H1 (cell line): ENCODE measurements at regions not wholly inside any gene's neighbourhood (a gene's known extent, or its start where the extent isn't known, plus 50 kb on each side); places are given as distances from the start of the nearest gene placed in this dataset.
A peak's percentile ranks its signal among the peaks of the same experiment; 100 is the strongest.

Experiments used
- CTCF ChIA-PET: fragments of 300-600 bp; sonication (Branson Sonifier 250); formaldehyde crosslinking; loops from one replicate; lab custom pipeline; 2021; ENCODE audit not compliant: partially characterized antibody; lab: Charles Lee
- POLR2A ChIA-PET: fragments of 300-600 bp; sonication (Branson Sonifier 250); formaldehyde crosslinking; loops from one replicate; lab custom pipeline; 2021; ENCODE audit warnings: inconsistent platforms; ENCODE audit not compliant: partially characterized antibody; lab: Charles Lee
- DNase-seq, 2 experiments: peaks; one replicate each; pipeline versions ENCODE4 v3.0.0 to v3.0.0-alpha.2; 2010 to 2022; ENCODE audit warnings: low spot score in 2 of 2, low read depth in 1 of 2, mixed read lengths in 1 of 2
- FAIRE-seq: peaks from 2 replicates; lab custom pipeline; 2011; peaks lifted over from hg19 to GRCh38; lab: Jason Lieb, UNC
- H2AFZ ChIP-seq: 2 replicates; pipeline ENCODE4 v1.8.1; 2012; ENCODE audit warnings: low read length, inconsistent platforms
- H2AK5ac ChIP-seq: 2 replicates; pipeline ENCODE4 v1.6.1; 2013; ENCODE audit warnings: low read depth, low read length
- H2BK120ac ChIP-seq: replicated peaks from 2 replicates; pipeline ENCODE3; 2013; ENCODE audit warnings: low read depth, low read length, inconsistent platforms
- H2BK12ac ChIP-seq: 2 replicates; pipeline ENCODE4 v1.6.1; 2013; ENCODE audit warnings: low read depth, low read length
- H2BK15ac ChIP-seq: 2 replicates; pipeline ENCODE4 v1.6.1; 2013; ENCODE audit warnings: low read length
- H2BK20ac ChIP-seq: 2 replicates; pipeline ENCODE4 v1.6.1; 2013; ENCODE audit warnings: low read length
- H2BK5ac ChIP-seq: 2 replicates; pipeline ENCODE4 v1.6.1; 2013; ENCODE audit warnings: low read depth, low read length
- H3K14ac ChIP-seq: 2 replicates; pipeline ENCODE4 v1.6.1; 2013; ENCODE audit warnings: inconsistent platforms; ENCODE audit not compliant: insufficient read length
- H3K18ac ChIP-seq: 2 replicates; pipeline ENCODE4 v1.6.1; 2013; ENCODE audit warnings: low read length; ENCODE audit errors: extremely low read depth
- H3K23ac ChIP-seq: 2 replicates; pipeline ENCODE4 v1.6.1; 2013; ENCODE audit warnings: inconsistent platforms; ENCODE audit not compliant: insufficient read length
- H3K23me2 ChIP-seq: 2 replicates; pipeline ENCODE4 v1.6.1; 2013; ENCODE audit warnings: low read depth, low read length
- H3K27ac ChIP-seq: 2 replicates; pipeline ENCODE4 v1.6.1; 2011; ENCODE audit warnings: low read depth, low read length, inconsistent platforms
- H3K27me3 ChIP-seq, 4 experiments: replicated peaks in 1 of 4; 1 replicate in 1 of 4; 2 replicates in 3 of 4; pipeline versions ENCODE4 v1.6.1 to v1.8.1; 2011 to 2013; ENCODE audit warnings: low read length in 3 of 4, mild to moderate bottlenecking in 3 of 4, inconsistent platforms in 2 of 4, mixed read lengths in 2 of 4, moderate library complexity in 1 of 4; ENCODE audit not compliant: control insufficient read depth in 3 of 4, insufficient read depth in 3 of 4; ENCODE audit errors: extremely low read depth in 1 of 4
- H3K36me3 ChIP-seq, 4 experiments: 2 replicates each; pipeline versions ENCODE4 v1.6.1 to v1.8.1; 2011 to 2013; ENCODE audit warnings: mild to moderate bottlenecking in 4 of 4, low read length in 3 of 4, moderate library complexity in 2 of 4, control low read depth in 1 of 4, inconsistent platforms in 1 of 4; ENCODE audit not compliant: insufficient read depth in 4 of 4, control insufficient read depth in 2 of 4
- H3K4ac ChIP-seq: replicated peaks from 2 replicates; pipeline ENCODE3; 2013; ENCODE audit warnings: low read length, low read depth, mixed read lengths, inconsistent platforms; ENCODE audit not compliant: insufficient read length
- H3K4me1 ChIP-seq, 4 experiments: replicated peaks in 1 of 4; 1 replicate in 1 of 4; 2 replicates in 3 of 4; pipeline versions ENCODE4 v1.6.1 to v1.8.1; 2011 to 2013; ENCODE audit warnings: low read length in 3 of 4, inconsistent platforms in 2 of 4, mixed read lengths in 1 of 4; ENCODE audit not compliant: insufficient read depth in 4 of 4, control insufficient read depth in 3 of 4
- H3K4me2 ChIP-seq, 2 experiments: 2 replicates each; pipeline versions ENCODE4 v1.6.1 to v1.8.1; 2011 to 2013; ENCODE audit warnings: low read depth in 2 of 2, low read length in 2 of 2, control low read depth in 1 of 2, inconsistent platforms in 1 of 2, mild to moderate bottlenecking in 1 of 2; ENCODE audit not compliant: insufficient read depth in 1 of 2
- H3K4me3 ChIP-seq, 4 experiments: fragments of 200-600, 300-600 bp in 1 of 4; sonication (generic), shearing (Covaris generic), sonication (Bioruptor Twin) in 1 of 4; 2 replicates each; pipeline versions ENCODE4 v1.5.1 to v1.8.1; 2011 to 2016; ENCODE audit warnings: low read length in 4 of 4, low read depth in 3 of 4, control low read depth in 2 of 4, inconsistent platforms in 2 of 4, mild to moderate bottlenecking in 2 of 4, mixed read lengths in 1 of 4, moderate library complexity in 1 of 4; ENCODE audit not compliant: insufficient read depth in 2 of 4; ENCODE audit errors: extremely low read depth in 1 of 4
- H3K56ac ChIP-seq: replicated peaks from 2 replicates; pipeline ENCODE3; 2013; ENCODE audit warnings: low read depth, mild to moderate bottlenecking, mixed read lengths, low read length, inconsistent platforms; ENCODE audit not compliant: insufficient read length
- H3K79me1 ChIP-seq: 2 replicates; pipeline ENCODE4 v1.6.1; 2013; ENCODE audit warnings: low read depth, low read length, control low read depth
- H3K79me2 ChIP-seq, 2 experiments: 2 replicates each; pipeline versions ENCODE4 v1.6.1 to v1.8.1; 2012 to 2013; ENCODE audit warnings: low read length in 2 of 2, mild to moderate bottlenecking in 2 of 2, inconsistent platforms in 1 of 2; ENCODE audit not compliant: insufficient read depth in 2 of 2, control insufficient read depth in 1 of 2
- H3K9ac ChIP-seq, 4 experiments: replicated peaks in 1 of 4; 1 replicate in 1 of 4; 2 replicates in 3 of 4; pipeline versions ENCODE4 v1.6.1 to v1.8.1; 2011 to 2013; ENCODE audit warnings: low read depth in 3 of 4, low read length in 3 of 4, control low read depth in 2 of 4, mild to moderate bottlenecking in 2 of 4, moderate library complexity in 2 of 4, inconsistent platforms in 1 of 4; ENCODE audit errors: extremely low read depth in 1 of 4
- H3K9me3 ChIP-seq, 2 experiments: 2 replicates each; pipeline versions ENCODE4 v1.6.1 to v1.8.1; 2012 to 2013; ENCODE audit warnings: mild to moderate bottlenecking in 2 of 2, moderate library complexity in 2 of 2, control low read depth in 1 of 2, inconsistent platforms in 1 of 2, low read depth in 1 of 2, low read length in 1 of 2, mixed read lengths in 1 of 2; ENCODE audit not compliant: insufficient read depth in 2 of 2
- H4K20me1 ChIP-seq, 2 experiments: replicated peaks in 1 of 2; 2 replicates each; pipeline versions ENCODE3 to v1.8.1; 2011 to 2013; ENCODE audit warnings: inconsistent platforms in 2 of 2, low read length in 2 of 2, mild to moderate bottlenecking in 1 of 2; ENCODE audit not compliant: insufficient read depth in 2 of 2, control insufficient read depth in 1 of 2
- H4K5ac ChIP-seq: 2 replicates; pipeline ENCODE4 v1.6.1; 2013; ENCODE audit warnings: low read length, low read depth, mixed read lengths, inconsistent platforms; ENCODE audit not compliant: insufficient read length
- H4K8ac ChIP-seq: 2 replicates; pipeline ENCODE4 v1.8.0; 2013; ENCODE audit warnings: mild to moderate bottlenecking, moderate library complexity, low read length, inconsistent platforms; ENCODE audit not compliant: insufficient read depth; ENCODE audit errors: extremely low read depth
- H4K91ac ChIP-seq: replicated peaks from 2 replicates; pipeline ENCODE3; 2013; ENCODE audit warnings: low read length, mixed read lengths, inconsistent platforms; ENCODE audit not compliant: insufficient read length
- ASH2L ChIP-seq: fragments of 200-600, 300-600 bp; sonication (generic); IDR thresholded peaks from one replicate; pipeline ENCODE4 v1.7.1; 2017; ENCODE audit warnings: low read length
- ATF3 ChIP-seq: IDR thresholded peaks from 2 replicates; pipeline ENCODE4 v1.6.1; 2011; ENCODE audit warnings: low read depth, mild to moderate bottlenecking, low read length; ENCODE audit not compliant: insufficient read depth
- CBX5 ChIP-seq: fragments of 300-800, 300-1000 bp; sonication (generic); IDR thresholded peaks from 2 replicates; pipeline ENCODE4 v1.7.1; 2016; ENCODE audit warnings: antibody characterized with exemption, low read length, low read depth
- CHD2 ChIP-seq: IDR thresholded peaks from 2 replicates; pipeline ENCODE4 v1.6.1; 2012; ENCODE audit warnings: low read length, improper control_type of control experiment
- EGR1 ChIP-seq: IDR thresholded peaks from 2 replicates; pipeline ENCODE4 v1.6.1; 2011; ENCODE audit warnings: low read depth, low read length, borderline replicate concordance
- EP300 ChIP-seq, 2 experiments: IDR thresholded peaks; 1 replicate in 1 of 2; 2 replicates in 1 of 2; pipeline ENCODE4 v1.6.1; 2011 to 2012; ENCODE audit warnings: low read depth in 2 of 2, low read length in 2 of 2, mild to moderate bottlenecking in 2 of 2, borderline replicate concordance in 1 of 2, inconsistent platforms in 1 of 2, moderate library complexity in 1 of 2
- FOSL1 ChIP-seq: IDR thresholded peaks from 2 replicates; pipeline ENCODE4 v1.6.1; 2011; ENCODE audit warnings: mild to moderate bottlenecking, low read depth, low read length, moderate library complexity; ENCODE audit not compliant: insufficient read depth
- HDAC2 ChIP-seq, 2 experiments: fragments of 300-600 bp in 1 of 2; sonication (generic) in 1 of 2; IDR thresholded peaks; 2 replicates each; pipeline ENCODE4 v1.6.1; 2011 to 2012; ENCODE audit warnings: low read depth in 2 of 2, low read length in 2 of 2, mild to moderate bottlenecking in 2 of 2, moderate library complexity in 2 of 2, borderline replicate concordance in 1 of 2, inconsistent platforms in 1 of 2
- JUN ChIP-seq: IDR thresholded peaks from 2 replicates; pipeline ENCODE4 v1.6.1; 2011; ENCODE audit warnings: low read depth, mild to moderate bottlenecking, improper control_type of control experiment, low read length
- KDM4A ChIP-seq: IDR thresholded peaks from one replicate; pipeline ENCODE4 v1.7.1; 2012; ENCODE audit warnings: low read depth, mild to moderate bottlenecking, moderate library complexity, low read length, inconsistent platforms; ENCODE audit not compliant: severe bottlenecking
- POU5F1 ChIP-seq: IDR thresholded peaks from 2 replicates; pipeline ENCODE4 v1.6.1; 2011; ENCODE audit warnings: low read depth, mild to moderate bottlenecking, low read length, moderate library complexity
- RAD21 ChIP-seq, 2 experiments: IDR thresholded peaks in 1 of 2; conservative IDR thresholded peaks in 1 of 2; 2 replicates each; pipeline ENCODE4 v1.6.1; 2011; ENCODE audit warnings: low read depth in 2 of 2, low read length in 2 of 2, improper control_type of control experiment in 1 of 2, inconsistent platforms in 1 of 2, mild to moderate bottlenecking in 1 of 2, moderate library complexity in 1 of 2
- TAF7 ChIP-seq: optimal IDR thresholded peaks from 2 replicates; pipeline ENCODE3; 2011; ENCODE audit warnings: low read depth, mild to moderate bottlenecking, inconsistent platforms, low read length, moderate library complexity, borderline replicate concordance
- YY1 ChIP-seq: IDR thresholded peaks from 2 replicates; pipeline ENCODE4 v1.6.1; 2011; ENCODE audit warnings: low read depth, mild to moderate bottlenecking, low read length
- WGBS, 2 experiments: shearing (Covaris generic) in 1 of 2; methylation state at CpG; one replicate each; pipeline versions ENCODE4 v1.1.6 to v1.1.7; 2013 to 2015; ENCODE audit warnings: low lambda C conversion rate in 2 of 2, mixed read lengths in 2 of 2, inconsistent platforms in 1 of 2, low coverage in 1 of 2, missing lambda C conversion rate in 1 of 2; ENCODE audit not compliant: insufficient replicate concordance in 2 of 2, insufficient coverage in 1 of 2, insufficient read length in 1 of 2; ENCODE audit errors: extremely low coverage in 1 of 2, missing lambda C conversion rate in 1 of 2; 5-methylcytosine and 5-hydroxymethylcytosine counted together

- Histone ChIP-seq H3K56ac (no peak overlapping the region), H3K36me3 (no peaks in the 10 kb centered on the region), H3K4me1 (no peaks in the 10 kb centered on the region), H3K27ac (no peak overlapping the region), H3K9ac (no peak overlapping the region), H2BK5ac (no peak overlapping the region), H4K8ac (no peak overlapping the region), H3K4ac (peak overlapping the region; percentile 67), H3K23me2 (no peaks in the 10 kb centered on the region), H3K9me3 (no peaks in the 10 kb centered on the region), H3K4me2 (no peak overlapping the region), H4K20me1 (no peaks in the 10 kb centered on the region), H2BK12ac (no peak overlapping the region), H4K91ac (no peak overlapping the region), H2BK20ac (no peak overlapping the region), H2AK5ac (no peak overlapping the region), H4K5ac (no peak overlapping the region), H3K27me3 (no peaks in the 10 kb centered on the region), H2BK15ac (no peak overlapping the region), H3K79me1 (no peaks in the 10 kb centered on the region), H2AFZ (no peak overlapping the region), H3K79me2 (no peaks in the 10 kb centered on the region), H3K18ac (no peak overlapping the region), H3K23ac (no peak overlapping the region), H3K14ac (no peak overlapping the region), H2BK120ac (no peak overlapping the region), H3K4me3 (no peak overlapping the region)
- DNase-seq: no peak
- FAIRE-seq: no peak
- 93% methylated on average over 1 of the region's 1 CpG; no CpG with 5 or more reads in 1 of the 2 experiments for WGBS, 2 experiments
- CTCF ChIA-PET: interaction anchor here (0.6 kb wide), 1 partner anchor 37 kb away, joined by 4 read pairs; no protein-coding TSS in a partner anchor
- POLR2A ChIA-PET: no interaction called here
- no peak for TF ChIP-seq EGR1
- TF ChIP-seq EP300 (IDR thresholded peaks at IDR 0.05; ENCODE audit: borderline replicate concordance in 1 of 2, low read depth in 2 of 2, low read length in 2 of 2): no peak
- no peak for TF ChIP-seq YY1
- TF ChIP-seq CBX5: no peak
- no peak for TF ChIP-seq CHD2
- no peak for TF ChIP-seq ASH2L
- no peak for TF ChIP-seq FOSL1
- TF ChIP-seq JUN: no peak
- no peak for TF ChIP-seq POU5F1
- no peak for TF ChIP-seq KDM4A
- no peak for TF ChIP-seq HDAC2 (IDR thresholded peaks at IDR 0.05; ENCODE audit: borderline replicate concordance in 1 of 2, low read depth in 2 of 2, low read length in 2 of 2)
- TF ChIP-seq RAD21 (IDR thresholded peaks at IDR 0.05 in 1 of 2, conservative IDR thresholded peaks at IDR 0.05 in 1 of 2; ENCODE audit: low read depth in 2 of 2, low read length in 2 of 2): no peak
- no peak for TF ChIP-seq ATF3
- no peak for TF ChIP-seq TAF7
These were observed 158.2 kb upstream of the RAP2B start for GRCh38 chr3:153003862-153004261.
